H1 (cell line): ENCODE measurements at regions not wholly inside any gene's neighbourhood (a gene's known extent, or its start where the extent isn't known, plus 50 kb on each side); places are given as distances from the start of the nearest gene placed in this dataset.

Source experiments
- CTCF ChIA-PET: fragments of 300-600 bp; sonication (Branson Sonifier 250); formaldehyde crosslinking; loops from one replicate; lab custom pipeline; 2021; ENCODE audit not compliant: partially characterized antibody; lab: Charles Lee
- POLR2A ChIA-PET: fragments of 300-600 bp; sonication (Branson Sonifier 250); formaldehyde crosslinking; loops from one replicate; lab custom pipeline; 2021; ENCODE audit warnings: inconsistent platforms; ENCODE audit not compliant: partially characterized antibody; lab: Charles Lee
- DNase-seq, 2 experiments: peaks; one replicate each; pipeline versions ENCODE4 v3.0.0 to v3.0.0-alpha.2; 2010 to 2022; ENCODE audit warnings: low spot score in 2 of 2, low read depth in 1 of 2, mixed read lengths in 1 of 2
- FAIRE-seq: peaks from 2 replicates; lab custom pipeline; 2011; peaks lifted over from hg19 to GRCh38; lab: Jason Lieb, UNC
- H2AFZ ChIP-seq: 2 replicates; pipeline ENCODE4 v1.8.1; 2012; ENCODE audit warnings: low read length, inconsistent platforms
- H2AK5ac ChIP-seq: 2 replicates; pipeline ENCODE4 v1.6.1; 2013; ENCODE audit warnings: low read depth, low read length
- H2BK120ac ChIP-seq: replicated peaks from 2 replicates; pipeline ENCODE3; 2013; ENCODE audit warnings: low read depth, low read length, inconsistent platforms
- H2BK12ac ChIP-seq: 2 replicates; pipeline ENCODE4 v1.6.1; 2013; ENCODE audit warnings: low read depth, low read length
- H2BK15ac ChIP-seq: 2 replicates; pipeline ENCODE4 v1.6.1; 2013; ENCODE audit warnings: low read length
- H2BK20ac ChIP-seq: 2 replicates; pipeline ENCODE4 v1.6.1; 2013; ENCODE audit warnings: low read length
- H2BK5ac ChIP-seq: 2 replicates; pipeline ENCODE4 v1.6.1; 2013; ENCODE audit warnings: low read depth, low read length
- H3K14ac ChIP-seq: 2 replicates; pipeline ENCODE4 v1.6.1; 2013; ENCODE audit warnings: inconsistent platforms; ENCODE audit not compliant: insufficient read length
- H3K18ac ChIP-seq: 2 replicates; pipeline ENCODE4 v1.6.1; 2013; ENCODE audit warnings: low read length; ENCODE audit errors: extremely low read depth
- H3K23ac ChIP-seq: 2 replicates; pipeline ENCODE4 v1.6.1; 2013; ENCODE audit warnings: inconsistent platforms; ENCODE audit not compliant: insufficient read length
- H3K23me2 ChIP-seq: 2 replicates; pipeline ENCODE4 v1.6.1; 2013; ENCODE audit warnings: low read depth, low read length
- H3K27ac ChIP-seq: 2 replicates; pipeline ENCODE4 v1.6.1; 2011; ENCODE audit warnings: low read depth, low read length, inconsistent platforms
- H3K27me3 ChIP-seq, 4 experiments: replicated peaks in 1 of 4; 1 replicate in 1 of 4; 2 replicates in 3 of 4; pipeline versions ENCODE4 v1.6.1 to v1.8.1; 2011 to 2013; ENCODE audit warnings: low read length in 3 of 4, mild to moderate bottlenecking in 3 of 4, inconsistent platforms in 2 of 4, mixed read lengths in 2 of 4, moderate library complexity in 1 of 4; ENCODE audit not compliant: control insufficient read depth in 3 of 4, insufficient read depth in 3 of 4; ENCODE audit errors: extremely low read depth in 1 of 4
- H3K36me3 ChIP-seq, 4 experiments: 2 replicates each; pipeline versions ENCODE4 v1.6.1 to v1.8.1; 2011 to 2013; ENCODE audit warnings: mild to moderate bottlenecking in 4 of 4, low read length in 3 of 4, moderate library complexity in 2 of 4, control low read depth in 1 of 4, inconsistent platforms in 1 of 4; ENCODE audit not compliant: insufficient read depth in 4 of 4, control insufficient read depth in 2 of 4
- H3K4ac ChIP-seq: replicated peaks from 2 replicates; pipeline ENCODE3; 2013; ENCODE audit warnings: low read length, low read depth, mixed read lengths, inconsistent platforms; ENCODE audit not compliant: insufficient read length
- H3K4me1 ChIP-seq, 4 experiments: replicated peaks in 1 of 4; 1 replicate in 1 of 4; 2 replicates in 3 of 4; pipeline versions ENCODE4 v1.6.1 to v1.8.1; 2011 to 2013; ENCODE audit warnings: low read length in 3 of 4, inconsistent platforms in 2 of 4, mixed read lengths in 1 of 4; ENCODE audit not compliant: insufficient read depth in 4 of 4, control insufficient read depth in 3 of 4
- H3K4me2 ChIP-seq, 2 experiments: 2 replicates each; pipeline versions ENCODE4 v1.6.1 to v1.8.1; 2011 to 2013; ENCODE audit warnings: low read depth in 2 of 2, low read length in 2 of 2, control low read depth in 1 of 2, inconsistent platforms in 1 of 2, mild to moderate bottlenecking in 1 of 2; ENCODE audit not compliant: insufficient read depth in 1 of 2
- H3K4me3 ChIP-seq, 4 experiments: fragments of 200-600, 300-600 bp in 1 of 4; sonication (generic), shearing (Covaris generic), sonication (Bioruptor Twin) in 1 of 4; 2 replicates each; pipeline versions ENCODE4 v1.5.1 to v1.8.1; 2011 to 2016; ENCODE audit warnings: low read length in 4 of 4, low read depth in 3 of 4, control low read depth in 2 of 4, inconsistent platforms in 2 of 4, mild to moderate bottlenecking in 2 of 4, mixed read lengths in 1 of 4, moderate library complexity in 1 of 4; ENCODE audit not compliant: insufficient read depth in 2 of 4; ENCODE audit errors: extremely low read depth in 1 of 4
- H3K56ac ChIP-seq: replicated peaks from 2 replicates; pipeline ENCODE3; 2013; ENCODE audit warnings: low read depth, mild to moderate bottlenecking, mixed read lengths, low read length, inconsistent platforms; ENCODE audit not compliant: insufficient read length
- H3K79me1 ChIP-seq: 2 replicates; pipeline ENCODE4 v1.6.1; 2013; ENCODE audit warnings: low read depth, low read length, control low read depth
- H3K79me2 ChIP-seq, 2 experiments: 2 replicates each; pipeline versions ENCODE4 v1.6.1 to v1.8.1; 2012 to 2013; ENCODE audit warnings: low read length in 2 of 2, mild to moderate bottlenecking in 2 of 2, inconsistent platforms in 1 of 2; ENCODE audit not compliant: insufficient read depth in 2 of 2, control insufficient read depth in 1 of 2
- H3K9ac ChIP-seq, 4 experiments: replicated peaks in 1 of 4; 1 replicate in 1 of 4; 2 replicates in 3 of 4; pipeline versions ENCODE4 v1.6.1 to v1.8.1; 2011 to 2013; ENCODE audit warnings: low read depth in 3 of 4, low read length in 3 of 4, control low read depth in 2 of 4, mild to moderate bottlenecking in 2 of 4, moderate library complexity in 2 of 4, inconsistent platforms in 1 of 4; ENCODE audit errors: extremely low read depth in 1 of 4
- H3K9me3 ChIP-seq, 2 experiments: 2 replicates each; pipeline versions ENCODE4 v1.6.1 to v1.8.1; 2012 to 2013; ENCODE audit warnings: mild to moderate bottlenecking in 2 of 2, moderate library complexity in 2 of 2, control low read depth in 1 of 2, inconsistent platforms in 1 of 2, low read depth in 1 of 2, low read length in 1 of 2, mixed read lengths in 1 of 2; ENCODE audit not compliant: insufficient read depth in 2 of 2
- H4K20me1 ChIP-seq, 2 experiments: replicated peaks in 1 of 2; 2 replicates each; pipeline versions ENCODE3 to v1.8.1; 2011 to 2013; ENCODE audit warnings: inconsistent platforms in 2 of 2, low read length in 2 of 2, mild to moderate bottlenecking in 1 of 2; ENCODE audit not compliant: insufficient read depth in 2 of 2, control insufficient read depth in 1 of 2
- H4K5ac ChIP-seq: 2 replicates; pipeline ENCODE4 v1.6.1; 2013; ENCODE audit warnings: low read length, low read depth, mixed read lengths, inconsistent platforms; ENCODE audit not compliant: insufficient read length
- H4K8ac ChIP-seq: 2 replicates; pipeline ENCODE4 v1.8.0; 2013; ENCODE audit warnings: mild to moderate bottlenecking, moderate library complexity, low read length, inconsistent platforms; ENCODE audit not compliant: insufficient read depth; ENCODE audit errors: extremely low read depth
- H4K91ac ChIP-seq: replicated peaks from 2 replicates; pipeline ENCODE3; 2013; ENCODE audit warnings: low read length, mixed read lengths, inconsistent platforms; ENCODE audit not compliant: insufficient read length
- CBX8 ChIP-seq: fragments of 300-800, 300-1000 bp; sonication (generic); IDR thresholded peaks from 2 replicates; pipeline ENCODE4 v1.7.1; 2016; ENCODE audit warnings: low read depth, low read length, borderline replicate concordance
- HDAC2 ChIP-seq, 2 experiments: fragments of 300-600 bp in 1 of 2; sonication (generic) in 1 of 2; IDR thresholded peaks; 2 replicates each; pipeline ENCODE4 v1.6.1; 2011 to 2012; ENCODE audit warnings: low read depth in 2 of 2, low read length in 2 of 2, mild to moderate bottlenecking in 2 of 2, moderate library complexity in 2 of 2, borderline replicate concordance in 1 of 2, inconsistent platforms in 1 of 2
- KDM4A ChIP-seq: IDR thresholded peaks from one replicate; pipeline ENCODE4 v1.7.1; 2012; ENCODE audit warnings: low read depth, mild to moderate bottlenecking, moderate library complexity, low read length, inconsistent platforms; ENCODE audit not compliant: severe bottlenecking
- MAFK ChIP-seq: IDR thresholded peaks from 2 replicates; pipeline ENCODE4 v1.6.1; 2012; ENCODE audit warnings: low read depth, mild to moderate bottlenecking, improper control_type of control experiment, low read length
- POLR2AphosphoS5 ChIP-seq: IDR thresholded peaks from 2 replicates; pipeline ENCODE4 v1.6.1; 2011; ENCODE audit warnings: low read depth, low read length
- RBBP5 ChIP-seq: IDR thresholded peaks from 2 replicates; pipeline ENCODE4 v1.7.1; 2012; ENCODE audit warnings: low read depth, mild to moderate bottlenecking, inconsistent platforms, low read length, moderate library complexity, borderline replicate concordance
- WGBS, 2 experiments: shearing (Covaris generic) in 1 of 2; methylation state at CpG; one replicate each; pipeline versions ENCODE4 v1.1.6 to v1.1.7; 2013 to 2015; ENCODE audit warnings: low lambda C conversion rate in 2 of 2, mixed read lengths in 2 of 2, inconsistent platforms in 1 of 2, low coverage in 1 of 2, missing lambda C conversion rate in 1 of 2; ENCODE audit not compliant: insufficient replicate concordance in 2 of 2, insufficient coverage in 1 of 2, insufficient read length in 1 of 2; ENCODE audit errors: extremely low coverage in 1 of 2, missing lambda C conversion rate in 1 of 2; 5-methylcytosine and 5-hydroxymethylcytosine counted together
- TF ChIP-seq, protein P1 (sequence below): IDR thresholded peaks from 2 replicates; pipeline ENCODE4 v1.6.1; 2012; ENCODE audit warnings: low read length, inconsistent platforms
- TF ChIP-seq, protein P2 (sequence below): IDR thresholded peaks from 2 replicates; pipeline ENCODE4 v1.6.1; 2012; ENCODE audit warnings: inconsistent platforms

DNA sequence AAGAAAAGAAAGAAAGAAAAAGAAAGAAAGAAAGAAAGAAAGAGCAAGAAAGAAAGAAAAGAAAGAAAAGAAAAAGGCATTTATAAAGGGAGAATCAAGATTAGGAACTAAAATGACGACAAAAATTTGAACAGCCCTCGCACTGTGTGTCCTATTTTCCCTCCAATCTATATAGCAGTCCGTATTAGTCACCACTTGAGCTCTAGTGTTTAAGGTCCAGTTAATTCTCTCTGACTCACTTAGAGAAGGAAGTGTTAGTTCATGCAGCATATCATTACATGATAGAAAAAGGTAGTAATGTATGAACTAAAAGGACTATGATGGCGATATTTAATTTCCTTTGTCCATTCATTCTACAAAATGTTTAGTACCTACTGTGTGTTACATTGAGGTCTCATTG is 122.7 kb downstream of the CBLL2 start:
- Histone ChIP-seq H2BK12ac (no peak overlapping the region), H2BK5ac (no peak overlapping the region), H3K79me1 (no peaks in the 10 kb centered on the region), H3K56ac (no peak overlapping the region), H3K9me3 (no peaks in the 10 kb centered on the region), H3K27me3 (no peaks in the 10 kb centered on the region), H3K23me2 (no peaks in the 10 kb centered on the region), H3K18ac (no peak overlapping the region), H3K36me3 (no peaks in the 10 kb centered on the region), H3K4me1 (no peaks in the 10 kb centered on the region), H2AK5ac (no peak overlapping the region), H2BK20ac (no peak overlapping the region), H2BK120ac (no peak overlapping the region), H4K20me1 (no peaks in the 10 kb centered on the region), H3K79me2 (no peaks in the 10 kb centered on the region), H3K4me3 (no peak overlapping the region), H2BK15ac (no peak overlapping the region), H4K91ac (no peak overlapping the region), H4K8ac (no peak overlapping the region), H4K5ac (no peak overlapping the region), H3K23ac (no peak overlapping the region), H3K4ac (no peak overlapping the region), H3K9ac (no peak overlapping the region), H3K4me2 (no peak overlapping the region), H3K27ac (no peak overlapping the region), H2AFZ (no peak overlapping the region), H3K14ac (no peak overlapping the region)
- WGBS, 2 experiments = 92% methylated on average over 4 of the region's 4 CpGs; no CpG with 5 or more reads in 1 of the 2 experiments
- no peak for DNase-seq
- ChIA-PET CTCF (no interaction called here), POLR2A (no interaction called here)
- TF ChIP-seq MAFK (no peak), CBX8 (no peak), POLR2AphosphoS5 (no peak), RBBP5 (no peak), KDM4A (no peak), HDAC2 (IDR thresholded peaks at IDR 0.05; ENCODE audit: borderline replicate concordance in 1 of 2, low read depth in 2 of 2, low read length in 2 of 2) (no peak)
- TF ChIP-seq, protein P1, sequence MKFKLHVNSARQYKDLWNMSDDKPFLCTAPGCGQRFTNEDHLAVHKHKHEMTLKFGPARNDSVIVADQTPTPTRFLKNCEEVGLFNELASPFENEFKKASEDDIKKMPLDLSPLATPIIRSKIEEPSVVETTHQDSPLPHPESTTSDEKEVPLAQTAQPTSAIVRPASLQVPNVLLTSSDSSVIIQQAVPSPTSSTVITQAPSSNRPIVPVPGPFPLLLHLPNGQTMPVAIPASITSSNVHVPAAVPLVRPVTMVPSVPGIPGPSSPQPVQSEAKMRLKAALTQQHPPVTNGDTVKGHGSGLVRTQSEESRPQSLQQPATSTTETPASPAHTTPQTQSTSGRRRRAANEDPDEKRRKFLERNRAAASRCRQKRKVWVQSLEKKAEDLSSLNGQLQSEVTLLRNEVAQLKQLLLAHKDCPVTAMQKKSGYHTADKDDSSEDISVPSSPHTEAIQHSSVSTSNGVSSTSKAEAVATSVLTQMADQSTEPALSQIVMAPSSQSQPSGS = no peak
- TF ChIP-seq, protein P2, sequence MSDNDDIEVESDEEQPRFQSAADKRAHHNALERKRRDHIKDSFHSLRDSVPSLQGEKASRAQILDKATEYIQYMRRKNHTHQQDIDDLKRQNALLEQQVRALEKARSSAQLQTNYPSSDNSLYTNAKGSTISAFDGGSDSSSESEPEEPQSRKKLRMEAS = no peak
- no peak for FAIRE-seq
